ENCODE measurements at regions not wholly inside any gene's neighbourhood (a gene's known extent, or its start where the extent isn't known, plus 50 kb on each side); places are given as distances from the start of the nearest gene placed in this dataset.

GRCh38 chr2:236440110-236440881 lies 129.3 kb upstream of the ACKR3 start:
- no peak overlapping the region for H3K4me3 ChIP-seq (ENCODE audit: low read depth, low read length)
- no peak for DNase-seq (ENCODE audit: low read depth)
- no peak for TF ChIP-seq CTCF (IDR thresholded peaks at IDR 0.05; ENCODE audit: insufficient read depth, low read depth, low read length, missing control alignments)

- no peak for TF ChIP-seq CTCF (IDR thresholded peaks at IDR 0.05; ENCODE audit: insufficient read depth, low read depth, low read length, missing control alignments)
- no peak overlapping the region for H3K4me3 ChIP-seq (ENCODE audit: low read depth, low read length)
- DNase-seq (ENCODE audit: low read depth) = no peak
These were observed 125.4 kb upstream of the ACKR3 start for GRCh38 chr2:236444187-236444586.

- H3K4me3 ChIP-seq (ENCODE audit: low read depth, low read length) = no peak overlapping the region
- TF ChIP-seq CTCF (IDR thresholded peaks at IDR 0.05; ENCODE audit: insufficient read depth, low read depth, low read length, missing control alignments) = no peak
- DNase-seq (ENCODE audit: low read depth) = no peak
These were observed 123.9 kb upstream of the ACKR3 start for GRCh38 chr2:236445678-236446077.

GRCh38 chr2:236446521-236446920 lies 123.1 kb upstream of the ACKR3 start:
- no peak for DNase-seq (ENCODE audit: low read depth)
- no peak overlapping the region for H3K4me3 ChIP-seq (ENCODE audit: low read depth, low read length)
- no peak for TF ChIP-seq CTCF (IDR thresholded peaks at IDR 0.05; ENCODE audit: insufficient read depth, low read depth, low read length, missing control alignments)

GRCh38 chr2:236449167-236449761 lies 120.4 kb upstream of the ACKR3 start:
- no peak overlapping the region for H3K4me3 ChIP-seq (ENCODE audit: low read depth, low read length)
- TF ChIP-seq CTCF (IDR thresholded peaks at IDR 0.05; ENCODE audit: insufficient read depth, low read depth, low read length, missing control alignments) = no peak
- no peak for DNase-seq (ENCODE audit: low read depth)

GRCh38 chr2:236452238-236452637 lies 117.4 kb upstream of the ACKR3 start:
- no peak for TF ChIP-seq CTCF (IDR thresholded peaks at IDR 0.05; ENCODE audit: insufficient read depth, low read depth, low read length, missing control alignments)
- H3K4me3 ChIP-seq (ENCODE audit: low read depth, low read length) = no peak overlapping the region
- DNase-seq (ENCODE audit: low read depth) = no peak
